DOHH2 (cell line): ENCODE measurements at regions not wholly inside any gene's neighbourhood (a gene's known extent, or its start where the extent isn't known, plus 50 kb on each side); places are given as distances from the start of the nearest gene placed in this dataset.

Source experiments
- H3F3A ChIP-seq: fragments of 200-600 bp; sonication (generic), shearing (Covaris generic); 2 replicates; pipeline ENCODE4 v1.6.0; 2016; ENCODE audit warnings: antibody characterized with exemption, mild to moderate bottlenecking; ENCODE audit not compliant: control insufficient read depth, insufficient read depth
- H3K27ac ChIP-seq: fragments of 200-600 bp; sonication (generic); 2 replicates; pipeline ENCODE4 v1.5.1; 2014; ENCODE audit warnings: low read depth, mild to moderate bottlenecking, low read length, moderate library complexity
- H3K27me3 ChIP-seq: fragments of 200-600 bp; sonication (generic); 2 replicates; pipeline ENCODE4 v1.6.1; 2014; ENCODE audit warnings: mild to moderate bottlenecking, low read length, mixed read lengths; ENCODE audit not compliant: control insufficient read depth
- H3K36me3 ChIP-seq: fragments of 200-600 bp; sonication (generic); 2 replicates; pipeline ENCODE4 v1.6.1; 2014; ENCODE audit warnings: mild to moderate bottlenecking, low read length, moderate library complexity, mixed read lengths; ENCODE audit not compliant: control insufficient read depth
- H3K4me1 ChIP-seq: fragments of 200-600 bp; sonication (generic); 2 replicates; pipeline ENCODE4 v1.6.1; 2014; ENCODE audit warnings: mild to moderate bottlenecking, low read length, mixed read lengths; ENCODE audit not compliant: control insufficient read depth
- H3K4me2 ChIP-seq: fragments of 200-600 bp; sonication (generic); 2 replicates; pipeline ENCODE4 v1.6.0; 2014; ENCODE audit warnings: mild to moderate bottlenecking, low read length, moderate library complexity
- H3K4me3 ChIP-seq: fragments of 200-600 bp; sonication (generic); 2 replicates; pipeline ENCODE4 v1.5.1; 2014; ENCODE audit warnings: mild to moderate bottlenecking, low read length, mixed read lengths
- H3K79me2 ChIP-seq: fragments of 200-600 bp; sonication (generic); 2 replicates; pipeline ENCODE4 v1.6.1; 2014; ENCODE audit warnings: mild to moderate bottlenecking, low read length, mixed read lengths; ENCODE audit not compliant: control insufficient read depth
- H3K9me2 ChIP-seq: fragments of 200-600 bp; sonication (generic); replicated peaks from 2 replicates; pipeline ENCODE4 v1.6.1; 2014; ENCODE audit warnings: mild to moderate bottlenecking, low read length, mixed read lengths; ENCODE audit not compliant: control insufficient read depth
- H3K9me3 ChIP-seq: fragments of 200-600 bp; sonication (generic); 2 replicates; pipeline ENCODE4 v1.6.1; 2014; ENCODE audit warnings: antibody characterized with exemption, low read length, mixed read lengths; ENCODE audit not compliant: control insufficient read depth, insufficient read depth
- H4K20me1 ChIP-seq: fragments of 200-600 bp; sonication (generic); 2 replicates; pipeline ENCODE4 v1.6.0; 2014; ENCODE audit warnings: low read depth, mild to moderate bottlenecking, antibody characterized with exemption, low read length, moderate library complexity; ENCODE audit not compliant: control insufficient read depth, insufficient read depth
- CTCF ChIP-seq: fragments of 200-600 bp; sonication (generic); IDR thresholded peaks from one replicate; pipeline ENCODE4 v1.5.1; 2014; ENCODE audit warnings: antibody characterized with exemption, mild to moderate bottlenecking, low read depth, low read length; ENCODE audit not compliant: poor library complexity, severe bottlenecking
- EZH2phosphoT487 ChIP-seq: fragments of 200-600 bp; sonication (generic); IDR thresholded peaks from 2 replicates; pipeline ENCODE4 v1.6.1; 2017; ENCODE audit warnings: borderline replicate concordance, mild to moderate bottlenecking, antibody characterized with exemption, low read length, moderate library complexity, mixed read lengths

DNA sequence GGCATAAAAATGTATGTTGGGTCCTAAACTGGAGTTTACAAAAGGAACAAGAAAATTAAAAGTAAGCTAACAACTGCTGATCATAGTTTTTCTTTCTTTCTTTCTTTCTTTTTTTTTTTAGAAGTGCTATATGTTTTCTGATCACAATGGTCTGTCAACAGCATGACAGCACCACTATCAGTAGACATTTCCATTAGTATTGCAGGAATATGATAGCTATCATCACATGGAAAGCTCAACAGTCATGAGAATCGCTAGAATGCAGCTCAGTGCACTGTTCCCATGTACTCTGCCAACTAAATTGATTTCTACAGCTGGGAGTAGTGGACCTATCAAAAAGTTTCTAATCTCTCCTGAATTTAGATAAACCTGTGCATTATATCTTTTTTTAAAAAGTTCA is 950.3 kb upstream of the ACVR2A start:
- H3K9me3 ChIP-seq: no peaks in the 10 kb centered on the region
- no peak overlapping the region for H3K27ac ChIP-seq
- no peak overlapping the region for H3K4me3 ChIP-seq
- H3F3A ChIP-seq: no peaks in the 10 kb centered on the region
- no peaks in the 10 kb centered on the region for H3K4me1 ChIP-seq
- H3K36me3 ChIP-seq: no peaks in the 10 kb centered on the region
- no peaks in the 10 kb centered on the region for H3K79me2 ChIP-seq
- no peaks in the 10 kb centered on the region for H3K27me3 ChIP-seq
- H3K9me2 ChIP-seq: no peaks in the 10 kb centered on the region
- H3K4me2 ChIP-seq: no peak overlapping the region
- TF ChIP-seq EZH2phosphoT487 (no peak), CTCF (no peak)
- H4K20me1 ChIP-seq: no peaks in the 10 kb centered on the region

- Histone ChIP-seq H3K79me2 (no peaks in the 10 kb centered on the region), H3K9me3 (no peaks in the 10 kb centered on the region), H4K20me1 (no peaks in the 10 kb centered on the region), H3K4me2 (no peak overlapping the region), H3K27me3 (no peaks in the 10 kb centered on the region), H3K36me3 (no peaks in the 10 kb centered on the region), H3K9me2 (no peaks in the 10 kb centered on the region), H3K27ac (no peak overlapping the region), H3K4me1 (no peaks in the 10 kb centered on the region), H3K4me3 (no peak overlapping the region), H3F3A (no peaks in the 10 kb centered on the region)
- TF ChIP-seq CTCF: no peak
Measured at GRCh38 chr2:146893500-146894041, 951.3 kb upstream of the ACVR2A start.

GRCh38 chr2:146890491-146890890 is 954.3 kb upstream of the ACVR2A start:
- Histone ChIP-seq H3K27ac (no peak overlapping the region), H3K4me1 (no peaks in the 10 kb centered on the region), H3K4me2 (no peak overlapping the region), H3K79me2 (no peaks in the 10 kb centered on the region), H3K4me3 (no peak overlapping the region), H4K20me1 (no peaks in the 10 kb centered on the region), H3K36me3 (no peaks in the 10 kb centered on the region), H3K27me3 (no peaks in the 10 kb centered on the region), H3K9me3 (no peaks in the 10 kb centered on the region), H3K9me2 (no peaks in the 10 kb centered on the region), H3F3A (no peaks in the 10 kb centered on the region)
- no peak for TF ChIP-seq CTCF
- no peak for TF ChIP-seq EZH2phosphoT487

- Histone ChIP-seq H3K4me3 (no peak overlapping the region), H3K4me1 (no peaks in the 10 kb centered on the region), H4K20me1 (no peaks in the 10 kb centered on the region), H3F3A (no peaks in the 10 kb centered on the region), H3K36me3 (no peaks in the 10 kb centered on the region), H3K4me2 (no peak overlapping the region), H3K79me2 (no peaks in the 10 kb centered on the region), H3K9me2 (no peaks in the 10 kb centered on the region), H3K27me3 (no peaks in the 10 kb centered on the region), H3K9me3 (peaks cover 8% of the 10 kb centered on the region; the same call in 1 of the 2 replicates), H3K27ac (no peak overlapping the region)
- TF ChIP-seq EZH2phosphoT487 (no peak), CTCF (no peak)
Measured at GRCh38 chr2:146879882-146880281, 964.9 kb upstream of the ACVR2A start.
